ENCODE measurements at regions not wholly inside any gene's neighbourhood (a gene's known extent, or its start where the extent isn't known, plus 50 kb on each side); places are given as distances from the start of the nearest gene placed in this dataset.

GRCh38 chr4:31539284-31540069 lies 819.3 kb downstream of the PCDH7 start:
- no peaks in the 10 kb centered on the region for H3K27me3 ChIP-seq
- no peak overlapping the region for H3K27ac ChIP-seq (replicated peaks in 1 of 4)
- TF ChIP-seq POLR2AphosphoS5 (IDR thresholded peaks at IDR 0.05) = no peak
- TF ChIP-seq CTCF (IDR thresholded peaks at IDR 0.05) = no peak
- TF ChIP-seq EP300 (IDR thresholded peaks at IDR 0.05) = no peak
- TF ChIP-seq POLR2A (IDR thresholded peaks at IDR 0.05; ENCODE audit: low read depth) = no peak
- intact Hi-C loops (cut with DNase I) = no loop called here
- no peaks in the 10 kb centered on the region for H3K9me3 ChIP-seq
- H3K4me1 ChIP-seq = no peaks in the 10 kb centered on the region
- no peak overlapping the region for H3K4me3 ChIP-seq
- H3K36me3 ChIP-seq = no peaks in the 10 kb centered on the region
- no peak for DNase-seq (ENCODE audit: extremely low spot score)

- no peak for DNase-seq (ENCODE audit: extremely low spot score)
- no peaks in the 10 kb centered on the region for H3K36me3 ChIP-seq
- TF ChIP-seq CTCF (IDR thresholded peaks at IDR 0.05) (no peak), EP300 (IDR thresholded peaks at IDR 0.05) (no peak), POLR2A (IDR thresholded peaks at IDR 0.05; ENCODE audit: low read depth) (no peak), POLR2AphosphoS5 (IDR thresholded peaks at IDR 0.05) (no peak)
- H3K4me1 ChIP-seq = no peaks in the 10 kb centered on the region
- intact Hi-C loops (cut with DNase I) = no loop called here
- no peaks in the 10 kb centered on the region for H3K27me3 ChIP-seq
- no peak overlapping the region for H3K4me3 ChIP-seq
- no peaks in the 10 kb centered on the region for H3K9me3 ChIP-seq
- no peak overlapping the region for H3K27ac ChIP-seq (replicated peaks in 1 of 4)
These were observed 825.2 kb downstream of the PCDH7 start for GRCh38 chr4:31545330-31545729.

- intact Hi-C loops (cut with DNase I) = no loop called here
- Histone ChIP-seq H3K9me3 (no peaks in the 10 kb centered on the region), H3K4me3 (no peak overlapping the region), H3K27ac (replicated peaks in 1 of 4) (no peak overlapping the region), H3K4me1 (no peaks in the 10 kb centered on the region), H3K36me3 (no peaks in the 10 kb centered on the region), H3K27me3 (no peaks in the 10 kb centered on the region)
- 80% methylated on average over 1 of the region's 1 CpG for WGBS
- no peak for DNase-seq (ENCODE audit: extremely low spot score)
- TF ChIP-seq POLR2A (IDR thresholded peaks at IDR 0.05; ENCODE audit: low read depth) (no peak), EP300 (IDR thresholded peaks at IDR 0.05) (no peak), POLR2AphosphoS5 (IDR thresholded peaks at IDR 0.05) (no peak), CTCF (IDR thresholded peaks at IDR 0.05) (no peak)
These were observed 825.6 kb downstream of the PCDH7 start for GRCh38 chr4:31545755-31546154.

- TF ChIP-seq POLR2AphosphoS5 (IDR thresholded peaks at IDR 0.05) = no peak
- no peak for TF ChIP-seq POLR2A (IDR thresholded peaks at IDR 0.05; ENCODE audit: low read depth)
- no peak for TF ChIP-seq CTCF (IDR thresholded peaks at IDR 0.05)
- TF ChIP-seq EP300 (IDR thresholded peaks at IDR 0.05) = no peak
- no peak for DNase-seq (ENCODE audit: extremely low spot score)
- intact Hi-C loops (cut with DNase I) = no loop called here
- no peaks in the 10 kb centered on the region for H3K4me1 ChIP-seq
- H3K36me3 ChIP-seq = no peaks in the 10 kb centered on the region
- WGBS = 48% methylated on average over 2 of the region's 2 CpGs
- H3K9me3 ChIP-seq = no peaks in the 10 kb centered on the region
- H3K27me3 ChIP-seq = no peaks in the 10 kb centered on the region
- H3K4me3 ChIP-seq = no peak overlapping the region
- no peak overlapping the region for H3K27ac ChIP-seq (replicated peaks in 1 of 4)
These were observed 827.9 kb downstream of the PCDH7 start for GRCh38 chr4:31548021-31548420.

GRCh38 chr4:31548823-31549222 lies 828.7 kb downstream of the PCDH7 start:
- H3K27me3 ChIP-seq = no peaks in the 10 kb centered on the region

More at GRCh38 chr4:31548823-31549222, 828.7 kb downstream of the PCDH7 start:
- no peak for DNase-seq (ENCODE audit: extremely low spot score)
- no peaks in the 10 kb centered on the region for H3K36me3 ChIP-seq
- WGBS = 60% methylated on average over 2 of the region's 2 CpGs
- H3K4me3 ChIP-seq = no peak overlapping the region
- H3K27ac ChIP-seq (replicated peaks in 1 of 4) = no peak overlapping the region
- no peaks in the 10 kb centered on the region for H3K4me1 ChIP-seq
- TF ChIP-seq EP300 (IDR thresholded peaks at IDR 0.05) = no peak
- TF ChIP-seq POLR2A (IDR thresholded peaks at IDR 0.05; ENCODE audit: low read depth) = no peak
- TF ChIP-seq CTCF (IDR thresholded peaks at IDR 0.05) = no peak
- TF ChIP-seq POLR2AphosphoS5 (IDR thresholded peaks at IDR 0.05) = no peak
- H3K9me3 ChIP-seq = no peaks in the 10 kb centered on the region
- intact Hi-C loops (cut with DNase I) = no loop called here
